ENCODE measurements at regions not wholly inside any gene's neighbourhood (a gene's known extent, or its start where the extent isn't known, plus 50 kb on each side); places are given as distances from the start of the nearest gene placed in this dataset.

GRCh38 chr3:163779396-163780344 is 1298.6 kb downstream of the SI start:
- TF ChIP-seq ZNF121 (CRISPR knock-in tag; conservative IDR thresholded peaks at IDR 0.05) (no peak), FOXK1 (CRISPR knock-in tag; IDR thresholded peaks at IDR 0.05; ENCODE audit: borderline replicate concordance) (no peak), MXI1 (IDR thresholded peaks at IDR 0.05; ENCODE audit: low read depth, low read length) (no peak), POLR2A (conservative IDR thresholded peaks at IDR 0.05) (no peak), MEF2A (IDR thresholded peaks at IDR 0.05; ENCODE audit: control insufficient read depth, low read depth, low read length) (no peak), TAF15 (IDR thresholded peaks at IDR 0.05; ENCODE audit: low read depth, low read length) (no peak)
